ENCODE measurements at regions not wholly inside any gene's neighbourhood (a gene's known extent, or its start where the extent isn't known, plus 50 kb on each side); places are given as distances from the start of the nearest gene placed in this dataset.

- no peak for DNase-seq (ENCODE audit: extremely low spot score)
- ChIA-PET POLR2A (no interaction called here), CTCF (no interaction called here)
- TF ChIP-seq CTCF (IDR thresholded peaks at IDR 0.05; ENCODE audit: control extremely low read depth, extremely low read depth, low read depth, missing control alignments), result no peak
These were observed 303.3 kb upstream of the FGF16 start for GRCh38 chrX:77143907-77144306.

- POLR2A ChIA-PET, result no interaction called here
- TF ChIP-seq CTCF (IDR thresholded peaks at IDR 0.05; ENCODE audit: control extremely low read depth, extremely low read depth, low read depth, missing control alignments), result peak; percentile 14
- CTCF ChIA-PET, result interaction anchor here (0.9 kb wide), 1 partner anchor 865 kb away, joined by 3 read pairs; no protein-coding TSS in a partner anchor
- no peak for DNase-seq (ENCODE audit: extremely low spot score)
These were observed 286.9 kb upstream of the FGF16 start for GRCh38 chrX:77160301-77160700.

- CTCF ChIA-PET, result no interaction called here
- no peak for TF ChIP-seq CTCF (IDR thresholded peaks at IDR 0.05; ENCODE audit: control extremely low read depth, extremely low read depth, low read depth, missing control alignments)
- POLR2A ChIA-PET, result no interaction called here
- DNase-seq (ENCODE audit: extremely low spot score), result no peak
These were observed 284.4 kb upstream of the FGF16 start for GRCh38 chrX:77162777-77163176.

- CTCF ChIA-PET, result no interaction called here
- POLR2A ChIA-PET, result no interaction called here
These were observed 279.2 kb upstream of the FGF16 start for GRCh38 chrX:77167993-77168392.

GRCh38 chrX:77174680-77175519, 272.3 kb upstream of the FGF16 start:
- DNase-seq (ENCODE audit: extremely low spot score), result no peak
- POLR2A ChIA-PET, result no interaction called here
- no peak for TF ChIP-seq CTCF (IDR thresholded peaks at IDR 0.05; ENCODE audit: control extremely low read depth, extremely low read depth, low read depth, missing control alignments)
- CTCF ChIA-PET, result no interaction called here

More at GRCh38 chrX:77167993-77168392, 279.2 kb upstream of the FGF16 start:
- TF ChIP-seq CTCF (IDR thresholded peaks at IDR 0.05; ENCODE audit: control extremely low read depth, extremely low read depth, low read depth, missing control alignments), result no peak
- no peak for DNase-seq (ENCODE audit: extremely low spot score)

- POLR2A ChIA-PET, result no interaction called here
- TF ChIP-seq CTCF (IDR thresholded peaks at IDR 0.05; ENCODE audit: control extremely low read depth, extremely low read depth, low read depth, missing control alignments), result no peak
- CTCF ChIA-PET, result no interaction called here
- no peak for DNase-seq (ENCODE audit: extremely low spot score)
These were observed 246.5 kb upstream of the FGF16 start for GRCh38 chrX:77200663-77201062.

All from GM10248 (cell line).